Ovary (tissue), 7 donors: ENCODE measurements at regions not wholly inside any gene's neighbourhood (a gene's known extent, or its start where the extent isn't known, plus 50 kb on each side); places are given as distances from the start of the nearest gene placed in this dataset.

Source experiments
- DNase-seq, 5 donors: peaks; one replicate each; pipeline ENCODE4 v3.0.0-alpha.2; 2019 to 2020
- H3K27ac ChIP-seq, 2 donors: fragments of 200-600 bp; one replicate each; pipeline versions ENCODE4 v1.5.1 to v1.8.0; 2019 to 2022
- H3K27me3 ChIP-seq: fragments of 200-600 bp; one replicate; pipeline ENCODE4 v1.8.0; 2022
- H3K36me3 ChIP-seq: fragments of 200-600 bp; sonication (generic); one replicate; pipeline ENCODE4 v1.5.1; 2019
- H3K4me1 ChIP-seq: one replicate; pipeline ENCODE4 v1.8.1; 2013; ENCODE audit warnings: mild to moderate bottlenecking, moderate library complexity; ENCODE audit not compliant: insufficient read depth
- H3K4me3 ChIP-seq: fragments of 200-600 bp; sonication (generic); one replicate; pipeline ENCODE4 v1.5.1; 2017
- H3K9me3 ChIP-seq, 2 donors: fragments of 200-600 bp in 1 of 2; sonication (generic) in 1 of 2; one replicate each; pipeline versions ENCODE4 v1.5.1 to v1.8.1; 2013 to 2019; ENCODE audit warnings: mild to moderate bottlenecking in 1 of 2, moderate library complexity in 1 of 2
- CTCF ChIP-seq, 3 donors: fragments of 450-650 bp in 2 of 3; fragments of 200-600 bp in 1 of 3; IDR thresholded peaks; one replicate each; pipeline versions ENCODE4 v1.5.1 to v1.8.0; 2016 to 2022; ENCODE audit warnings: antibody characterized with exemption in 3 of 3, mild to moderate bottlenecking in 1 of 3
- EP300 ChIP-seq: sonication (generic); formaldehyde crosslinking; IDR thresholded peaks from one replicate; pipeline ENCODE4 v1.6.1; 2017; ENCODE audit warnings: antibody characterized with exemption
- POLR2A ChIP-seq: fragments of 450-650 bp; IDR thresholded peaks from one replicate; pipeline ENCODE4 v1.6.1; 2017; ENCODE audit warnings: antibody characterized with exemption, mild to moderate bottlenecking, moderate library complexity
- WGBS, 3 donors: extraction: QIAGEN DNeasy Blood & Tissue Kit in 1 of 3; methylation state at CpG; one replicate each; pipeline versions ENCODE4 v1.1.5 to v1.1.7; 2013 to 2017; 5-methylcytosine and 5-hydroxymethylcytosine counted together
- intact Hi-C, 4 donors: fragments of 100-400 bp; cut with DNase I; formaldehyde crosslinking; loops; one replicate each; pipeline versions ENCODE4 v1.11.0 to v1.15.1; 2022 to 2023
- donor health status: DM: no; HTN: no; CAD: no; lungs with moderate emphysema.
- donor health status: DM: no; HTN: no; CAD: no.
- donor health status: Bipolar disorder and iron deficiency.
- donor health status: DM: no; HTN: no; CAD: no.
- donor health status: DM: yes; HTN: yes; CAD: no.

- no peaks in the 10 kb centered on the region for H3K27me3 ChIP-seq
- no peak overlapping the region for H3K27ac ChIP-seq
- no peak overlapping the region for H3K4me3 ChIP-seq
- TF ChIP-seq POLR2A (no peak), CTCF (IDR thresholded peaks at IDR 0.05) (no peak), EP300 (no peak)
- no peaks in the 10 kb centered on the region for H3K9me3 ChIP-seq
- WGBS, 3 donors: 64 to 65% (median 65%) methylated on average over 2 of the region's 2 CpGs
- H3K4me1 ChIP-seq: no peaks in the 10 kb centered on the region
- no peaks in the 10 kb centered on the region for H3K36me3 ChIP-seq
- intact Hi-C loops: no loop called here
- DNase-seq: no peak
These were observed 302.7 kb downstream of the GPM6A start for GRCh38 chr4:175509320-175509719.

- Histone ChIP-seq H3K4me3 (no peak overlapping the region), H3K27me3 (no peaks in the 10 kb centered on the region), H3K9me3 (no peaks in the 10 kb centered on the region), H3K36me3 (no peaks in the 10 kb centered on the region), H3K27ac (no peak overlapping the region), H3K4me1 (no peaks in the 10 kb centered on the region)
- intact Hi-C loops: no loop called here
- WGBS, 3 donors: 96 to 100% (median 96%) methylated on average over 1 of the region's 1 CpG
- TF ChIP-seq EP300 (no peak), CTCF (IDR thresholded peaks at IDR 0.05) (no peak), POLR2A (no peak)
- DNase-seq: no peak
These were observed 300.2 kb downstream of the GPM6A start for GRCh38 chr4:175511861-175512260.

GRCh38 chr4:175514174-175514573, 297.9 kb downstream of the GPM6A start:
- H3K27me3 ChIP-seq: no peaks in the 10 kb centered on the region
- no peaks in the 10 kb centered on the region for H3K36me3 ChIP-seq
- intact Hi-C loops: no loop called here
- TF ChIP-seq CTCF (IDR thresholded peaks at IDR 0.05): no peak
- no peak for TF ChIP-seq EP300
- no peak for TF ChIP-seq POLR2A
- H3K4me1 ChIP-seq: no peaks in the 10 kb centered on the region
- DNase-seq: no peak
- H3K9me3 ChIP-seq: no peaks in the 10 kb centered on the region
- no peak overlapping the region for H3K27ac ChIP-seq
- 78 to 83% (median 81%) methylated on average over 5 of the region's 5 CpGs for WGBS, 3 donors
- no peak overlapping the region for H3K4me3 ChIP-seq

- no peaks in the 10 kb centered on the region for H3K27me3 ChIP-seq
- no peak overlapping the region for H3K27ac ChIP-seq
- DNase-seq: no peak
- WGBS, 3 donors: 71 to 87% (median 83%) methylated on average over 3 of the region's 3 CpGs
- TF ChIP-seq CTCF (IDR thresholded peaks at IDR 0.05) (no peak), EP300 (no peak), POLR2A (no peak)
- no peaks in the 10 kb centered on the region for H3K4me1 ChIP-seq
- intact Hi-C loops: no loop called here
- H3K9me3 ChIP-seq: no peaks in the 10 kb centered on the region
- H3K36me3 ChIP-seq: no peaks in the 10 kb centered on the region
- no peak overlapping the region for H3K4me3 ChIP-seq
These were observed 281.4 kb downstream of the GPM6A start for GRCh38 chr4:175530655-175531054.
